ENCODE measurements at regions not wholly inside any gene's neighbourhood (a gene's known extent, or its start where the extent isn't known, plus 50 kb on each side); places are given as distances from the start of the nearest gene placed in this dataset.

- CTCF ChIA-PET, result no interaction called here
Observed at GRCh38 chr11:134779179-134779578, 367.1 kb upstream of the B3GAT1 start.

GRCh38 chr11:134768463-134768862, 356.4 kb upstream of the B3GAT1 start:
- Histone ChIP-seq H3K9me3 (ENCODE audit: control insufficient read depth, insufficient read depth, low read depth, low read length) (no peaks in the 10 kb centered on the region), H3K27ac (ENCODE audit: extremely low read depth, low read depth, low read length) (no peak overlapping the region), H3K4me3 (ENCODE audit: low read depth, low read length) (no peak overlapping the region), H3K36me3 (ENCODE audit: control insufficient read depth in 2 of 2, insufficient read depth in 1 of 2, low read length in 2 of 2) (no peaks in the 10 kb centered on the region), H3K4me1 (ENCODE audit: control insufficient read depth, insufficient read depth, low read length) (no peaks in the 10 kb centered on the region)
- no peak for TF ChIP-seq ZNF623 (tag by site-specific recombination; IDR thresholded peaks at IDR 0.05)
- no peak for TF ChIP-seq GLI2 (tag by site-specific recombination; IDR thresholded peaks at IDR 0.05; ENCODE audit: borderline replicate concordance, low read depth)
- TF ChIP-seq ZNF239 (tag by site-specific recombination; IDR thresholded peaks at IDR 0.05), result no peak
- TF ChIP-seq SP7 (tag by site-specific recombination; IDR thresholded peaks at IDR 0.05), result no peak
- TF ChIP-seq ZNF48 (tag by site-specific recombination; IDR thresholded peaks at IDR 0.05), result no peak
- POLR2A ChIA-PET, result no interaction called here
- CTCF ChIA-PET, result interaction anchor here (0.6 kb wide), 1 partner anchor 82 kb away, joined by 3 read pairs; no protein-coding TSS in a partner anchor

More at GRCh38 chr11:134779179-134779578, 367.1 kb upstream of the B3GAT1 start:
- Histone ChIP-seq H3K36me3 (ENCODE audit: control insufficient read depth in 2 of 2, insufficient read depth in 1 of 2, low read length in 2 of 2) (no peaks in the 10 kb centered on the region), H3K4me1 (ENCODE audit: control insufficient read depth, insufficient read depth, low read length) (no peaks in the 10 kb centered on the region), H3K9me3 (ENCODE audit: control insufficient read depth, insufficient read depth, low read depth, low read length) (no peaks in the 10 kb centered on the region), H3K4me3 (ENCODE audit: low read depth, low read length) (no peak overlapping the region), H3K27ac (ENCODE audit: extremely low read depth, low read depth, low read length) (no peak overlapping the region)
- TF ChIP-seq GLI4 (tag by site-specific recombination; IDR thresholded peaks at IDR 0.05) (no peak), ZNF155 (tag by site-specific recombination; IDR thresholded peaks at IDR 0.05) (no peak), ZNF48 (tag by site-specific recombination; IDR thresholded peaks at IDR 0.05) (no peak), ZNF169 (tag by site-specific recombination; IDR thresholded peaks at IDR 0.05) (no peak), ZNF501 (tag by site-specific recombination; IDR thresholded peaks at IDR 0.05) (no peak), ZNF624 (tag by site-specific recombination; IDR thresholded peaks at IDR 0.05) (no peak), ZNF660 (tag by site-specific recombination; IDR thresholded peaks at IDR 0.05) (no peak), ZIC2 (tag by site-specific recombination; IDR thresholded peaks at IDR 0.05) (no peak), ZNF561 (tag by site-specific recombination; IDR thresholded peaks at IDR 0.05; ENCODE audit: borderline replicate concordance) (no peak), ZNF548 (tag by site-specific recombination; IDR thresholded peaks at IDR 0.05) (no peak), ZNF280D (tag by site-specific recombination; IDR thresholded peaks at IDR 0.05) (no peak), ZNF707 (tag by site-specific recombination; IDR thresholded peaks at IDR 0.05) (no peak), PRDM1 (tag by site-specific recombination; IDR thresholded peaks at IDR 0.05) (no peak), ZFP3 (tag by site-specific recombination; IDR thresholded peaks at IDR 0.05; ENCODE audit: low read depth) (no peak), ZNF366 (tag by site-specific recombination; conservative IDR thresholded peaks at IDR 0.05) (no peak), ZNF10 (tag by site-specific recombination; IDR thresholded peaks at IDR 0.05) (no peak), PRDM4 (tag by site-specific recombination; IDR thresholded peaks at IDR 0.05) (no peak), MYNN (tag by site-specific recombination; IDR thresholded peaks at IDR 0.05; ENCODE audit: borderline replicate concordance) (no peak), ZNF626 (tag by site-specific recombination; IDR thresholded peaks at IDR 0.05) (no peak)
- POLR2A ChIA-PET, result no interaction called here

All from HEK293 (cell line).